ENCODE measurements at regions not wholly inside any gene's neighbourhood (a gene's known extent, or its start where the extent isn't known, plus 50 kb on each side); places are given as distances from the start of the nearest gene placed in this dataset.

DNA sequence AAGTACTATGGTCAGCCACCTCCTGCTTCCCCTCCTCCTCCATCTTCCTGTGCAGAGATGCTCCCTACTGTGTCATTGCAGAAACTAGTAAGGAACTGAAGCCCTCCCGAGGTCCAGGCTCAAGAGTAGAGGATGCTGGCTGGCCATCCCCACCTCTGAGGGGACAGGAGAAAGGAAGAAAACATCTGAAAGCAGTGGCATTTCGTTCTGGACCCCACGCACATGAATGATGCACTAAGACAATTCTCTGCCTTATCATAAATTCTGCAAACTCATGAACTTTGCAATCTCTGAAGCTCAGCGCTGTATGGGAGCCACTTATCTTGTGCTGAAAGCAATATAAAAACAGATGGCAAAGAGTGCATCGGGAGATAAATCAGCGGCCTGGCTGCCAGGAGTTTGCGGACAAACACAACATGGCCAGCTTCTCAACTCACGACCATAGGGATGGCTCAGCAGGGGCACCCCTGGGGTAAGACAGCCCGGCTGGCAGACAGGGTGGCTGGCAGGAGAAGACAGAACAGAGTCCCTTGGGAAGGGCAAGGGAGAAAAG is 306.4 kb downstream of the NXPE2 start:
- TF ChIP-seq CTCF (IDR thresholded peaks at IDR 0.05; ENCODE audit: insufficient read depth, low read length, poor library complexity, severe bottlenecking), result no peak
- TF ChIP-seq EZH2phosphoT487 (conservative IDR thresholded peaks at IDR 0.05; ENCODE audit: low read length), result no peak

Measured in SU-DHL-6 (cell line).